NCI-H187 treated with DMSO at 0.1 percent for 48 hours (cell line): ENCODE measurements at regions not wholly inside any gene's neighbourhood (a gene's known extent, or its start where the extent isn't known, plus 50 kb on each side); places are given as distances from the start of the nearest gene placed in this dataset.

ENCODE experiments used
- DNase-seq: peaks from one replicate; lab custom pipeline; 2025; lab: John Stamatoyannopoulos, UW

DNA sequence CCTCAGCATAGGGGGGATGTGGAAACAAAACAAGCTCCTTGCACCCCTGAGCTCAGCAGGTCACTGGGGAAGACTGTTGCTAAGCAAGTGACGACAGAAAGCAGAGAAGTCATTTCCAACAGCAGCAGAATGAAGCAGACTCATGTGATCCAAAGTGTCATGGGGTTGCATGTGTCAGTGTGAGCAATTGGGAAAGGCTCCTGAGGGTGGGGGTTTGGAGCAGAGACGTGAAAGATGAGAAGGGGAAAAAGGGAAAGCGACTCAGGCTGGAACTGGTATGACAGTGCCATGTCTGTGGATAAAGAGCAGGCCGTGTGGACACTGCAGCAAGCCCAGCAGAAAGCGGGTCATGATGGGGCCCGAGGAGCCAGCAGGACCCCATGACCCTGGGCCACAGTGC is 363.9 kb downstream of the PREX1 start:
- DNase-seq, result no peak

DNA sequence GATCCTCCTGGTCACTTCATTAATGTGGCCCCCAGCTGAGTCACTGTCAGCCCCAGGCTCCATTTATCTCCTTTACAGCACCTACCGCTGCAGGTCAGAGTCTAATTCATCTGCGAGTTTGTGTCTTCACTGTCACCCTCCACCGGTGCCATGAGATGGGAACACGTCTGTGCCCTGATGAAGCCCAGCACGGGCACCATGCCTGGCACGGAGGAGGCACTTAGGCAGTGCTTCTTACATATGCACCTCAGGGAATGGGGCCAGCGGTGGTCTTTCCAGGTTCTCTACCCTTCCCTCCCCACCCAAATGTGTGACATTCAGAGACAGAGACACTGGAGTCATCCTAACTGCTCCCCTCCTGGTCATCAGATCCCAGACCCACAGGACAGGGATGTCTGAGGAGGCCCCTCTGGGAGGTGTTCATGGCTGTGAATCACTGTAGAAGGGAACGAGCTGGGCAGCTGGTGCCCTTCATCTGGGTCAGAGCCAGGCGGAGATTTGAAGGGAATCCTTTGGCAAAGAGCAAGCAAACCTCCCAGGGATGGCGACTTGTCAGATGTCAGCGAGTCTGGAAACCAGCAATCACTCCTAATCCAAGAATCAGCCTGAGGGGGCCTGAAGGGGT is 364.6 kb downstream of the PREX1 start:
- no peak for DNase-seq

DNA sequence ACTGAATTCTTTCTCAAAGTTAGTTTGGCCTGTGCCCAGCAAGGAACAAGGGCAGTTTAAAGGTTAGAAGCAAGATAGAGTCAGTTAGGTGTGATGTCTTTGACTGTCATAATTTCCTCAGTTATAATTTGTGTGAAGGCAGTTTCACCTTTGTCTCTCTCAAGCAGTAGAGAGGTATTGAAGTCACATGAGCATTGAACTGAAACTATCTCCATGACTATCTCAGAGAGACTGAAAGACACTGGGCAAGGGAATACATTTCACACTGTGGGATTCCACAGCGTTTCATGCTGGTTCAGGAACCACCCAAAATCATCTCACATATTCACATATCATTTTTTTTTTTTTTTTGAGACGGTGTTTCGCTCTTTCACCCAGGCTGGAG is 366.1 kb downstream of the PREX1 start:
- DNase-seq, result no peak

DNA sequence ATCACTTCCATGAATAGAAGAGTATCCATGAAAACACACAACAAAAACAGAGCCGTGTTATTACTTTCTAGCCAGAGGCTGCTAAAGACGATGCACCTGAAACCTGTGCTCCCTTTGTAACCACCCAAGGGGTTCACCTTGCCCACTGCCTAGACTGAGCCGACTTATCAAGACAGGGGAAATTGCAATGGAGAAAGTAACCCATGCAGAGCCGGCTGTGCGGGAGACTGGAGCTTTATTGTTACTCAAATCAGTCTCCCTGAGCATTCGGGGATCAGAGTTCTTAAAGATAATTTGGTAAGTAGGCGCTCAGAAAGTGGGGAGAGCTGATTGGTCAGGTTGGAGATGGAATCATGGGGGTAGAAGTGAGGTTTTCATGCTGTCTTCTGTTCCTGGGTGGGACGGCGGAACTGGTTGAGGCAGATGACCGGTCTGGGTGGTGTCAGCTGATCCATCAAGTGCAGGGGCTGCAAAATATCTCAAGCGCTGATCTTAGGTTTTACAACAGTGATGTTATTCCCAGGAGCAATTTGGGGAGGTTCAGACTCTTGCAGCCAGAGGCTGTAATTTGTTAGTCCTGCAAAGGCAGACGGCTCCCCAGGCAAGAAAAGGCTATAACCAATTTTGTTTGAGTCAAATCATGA is 366.6 kb downstream of the PREX1 start:
- DNase-seq, result no peak

DNA sequence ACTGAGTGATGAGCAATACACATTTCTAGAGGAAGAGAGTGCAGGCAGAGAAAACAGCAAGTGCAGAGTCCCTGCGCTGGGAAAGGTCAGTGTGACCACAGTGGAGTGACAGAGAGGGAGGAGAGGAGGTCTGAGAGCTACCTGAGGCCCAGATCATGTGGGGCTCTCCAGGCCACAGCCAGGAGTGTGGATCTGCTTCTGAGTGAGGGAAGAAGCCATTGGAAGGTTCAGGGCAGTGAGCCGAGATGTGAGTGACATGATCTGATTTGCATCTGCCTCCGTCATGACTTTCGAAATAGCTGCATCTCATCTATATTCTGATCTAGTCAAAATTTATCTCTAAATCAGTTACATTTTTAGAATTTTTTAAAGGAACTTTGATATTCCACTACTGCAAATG is 367.1 kb downstream of the PREX1 start:
- no peak for DNase-seq

DNA sequence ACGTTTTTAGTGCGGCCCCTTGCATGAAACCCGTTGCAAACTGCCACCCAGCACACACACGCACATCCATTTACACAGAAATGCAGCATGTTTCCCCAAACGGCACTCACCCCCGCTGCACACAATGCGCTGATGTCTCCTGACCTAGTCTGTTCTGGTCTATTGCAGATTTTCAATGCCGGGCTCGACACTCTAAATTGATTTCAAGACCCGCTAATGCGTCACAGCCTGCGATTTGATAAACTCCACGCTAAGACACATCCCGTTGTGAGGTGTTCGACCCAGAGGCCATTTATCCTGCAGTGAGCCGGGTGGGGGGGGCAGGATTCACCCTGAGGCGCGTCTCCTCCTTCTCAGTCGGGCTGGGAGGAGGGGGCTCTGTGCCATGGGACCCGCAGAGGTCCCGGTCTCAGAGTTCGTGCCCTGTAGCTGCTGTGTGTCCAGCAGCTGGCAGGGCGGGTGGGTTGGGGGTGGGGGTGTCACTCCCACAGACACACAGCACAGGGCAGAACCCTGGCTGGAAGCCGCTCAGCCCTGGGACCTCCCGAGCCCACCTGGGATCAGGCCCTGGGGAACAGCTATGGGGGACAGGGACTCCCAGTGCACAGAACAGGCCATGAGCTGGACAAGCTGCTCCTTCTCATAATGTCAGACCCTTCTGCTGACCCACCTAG is 367.9 kb downstream of the PREX1 start:
- no peak for DNase-seq

DNA sequence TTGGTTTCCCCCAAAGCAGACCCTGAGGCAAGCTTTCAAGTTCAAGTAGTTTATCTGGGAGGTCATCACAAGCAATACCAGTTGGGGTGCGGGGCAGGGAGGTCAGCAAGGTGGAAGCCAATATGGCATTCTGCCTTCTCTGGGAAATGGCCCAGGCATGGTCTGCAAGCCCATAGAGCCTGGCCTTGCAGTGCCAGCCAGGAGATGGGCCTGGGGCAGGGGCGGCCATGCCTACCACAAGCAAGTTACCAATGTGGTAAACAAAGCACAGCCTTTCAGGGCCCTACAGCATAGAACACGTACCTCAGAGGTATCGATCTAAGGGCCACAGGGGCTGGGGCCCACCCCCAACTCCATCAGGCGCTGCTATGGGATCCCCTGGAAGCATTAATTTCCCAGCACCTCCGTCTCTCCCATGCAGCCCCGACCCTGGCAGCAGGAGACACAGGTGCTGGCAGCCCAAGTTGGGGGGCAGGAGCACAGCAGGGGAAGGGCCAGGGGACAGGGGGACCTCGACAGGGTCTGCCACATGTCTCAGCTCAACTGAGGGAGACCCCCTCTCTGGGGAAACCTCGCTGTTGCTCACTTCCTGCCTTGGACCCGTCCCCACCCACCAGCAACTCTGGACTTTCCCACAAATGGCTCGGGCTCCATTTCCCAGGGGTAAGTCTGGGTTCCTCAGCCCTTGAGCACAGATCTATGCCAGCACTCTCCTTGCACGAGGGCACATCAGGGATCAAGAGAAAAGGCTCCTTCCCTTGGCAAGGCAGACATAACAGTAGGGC is 369.0 kb downstream of the PREX1 start:
- no peak for DNase-seq

DNA sequence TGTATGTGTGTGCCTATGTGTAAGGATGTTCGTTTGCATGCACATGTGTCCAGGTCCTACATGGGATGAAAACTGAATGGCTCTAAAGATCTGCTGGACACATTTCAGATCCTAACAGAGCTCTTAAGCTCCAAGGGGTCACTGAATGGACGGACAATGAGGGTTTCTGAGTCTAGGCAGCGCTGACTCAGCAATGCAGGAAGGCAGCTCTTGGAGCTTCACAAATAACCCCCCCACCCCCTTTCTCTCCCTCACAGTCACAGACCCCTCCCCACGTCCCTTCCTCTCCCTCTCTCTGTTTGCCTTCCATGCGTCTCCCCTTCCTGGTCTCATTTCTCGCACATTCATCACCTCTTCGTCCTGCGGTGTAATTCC is 369.8 kb downstream of the PREX1 start:
- DNase-seq, result no peak

DNA sequence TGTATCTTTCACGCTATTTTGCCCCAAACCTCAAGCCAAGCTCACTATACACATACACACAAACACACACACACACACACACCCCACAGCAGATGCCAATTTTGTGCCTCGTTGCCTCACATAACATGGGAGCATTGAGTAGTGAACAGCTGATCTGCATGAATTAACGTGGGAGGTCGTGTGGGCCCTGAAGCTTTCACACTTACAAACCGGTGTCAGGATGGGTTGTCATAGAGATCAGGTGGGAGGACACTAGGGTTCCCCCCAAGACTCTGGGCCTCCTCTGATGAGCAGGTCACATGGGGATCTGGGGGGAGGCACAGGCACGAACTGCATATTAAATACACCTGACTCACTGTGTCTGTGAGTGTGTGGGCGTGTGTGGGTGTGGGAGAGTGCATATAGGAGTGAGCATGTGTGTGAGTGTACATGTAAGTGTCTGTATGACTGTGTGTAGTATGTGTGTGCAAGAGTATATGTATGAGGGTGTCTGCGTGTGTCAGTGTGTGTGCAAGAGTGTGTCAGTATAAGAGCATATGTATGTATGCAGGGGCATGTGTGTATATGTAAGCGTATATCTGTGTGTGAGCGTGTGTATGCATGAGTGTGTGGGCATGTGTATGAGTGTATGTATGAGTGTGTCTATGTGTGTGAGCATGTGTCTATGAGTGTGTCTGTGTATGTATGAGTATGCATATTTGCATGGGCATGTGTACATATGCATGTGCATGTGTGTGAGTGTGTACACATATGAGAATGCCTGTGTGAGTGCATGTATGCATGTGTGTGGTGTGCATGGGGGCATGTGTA is 370.4 kb downstream of the PREX1 start:
- no peak for DNase-seq

DNA sequence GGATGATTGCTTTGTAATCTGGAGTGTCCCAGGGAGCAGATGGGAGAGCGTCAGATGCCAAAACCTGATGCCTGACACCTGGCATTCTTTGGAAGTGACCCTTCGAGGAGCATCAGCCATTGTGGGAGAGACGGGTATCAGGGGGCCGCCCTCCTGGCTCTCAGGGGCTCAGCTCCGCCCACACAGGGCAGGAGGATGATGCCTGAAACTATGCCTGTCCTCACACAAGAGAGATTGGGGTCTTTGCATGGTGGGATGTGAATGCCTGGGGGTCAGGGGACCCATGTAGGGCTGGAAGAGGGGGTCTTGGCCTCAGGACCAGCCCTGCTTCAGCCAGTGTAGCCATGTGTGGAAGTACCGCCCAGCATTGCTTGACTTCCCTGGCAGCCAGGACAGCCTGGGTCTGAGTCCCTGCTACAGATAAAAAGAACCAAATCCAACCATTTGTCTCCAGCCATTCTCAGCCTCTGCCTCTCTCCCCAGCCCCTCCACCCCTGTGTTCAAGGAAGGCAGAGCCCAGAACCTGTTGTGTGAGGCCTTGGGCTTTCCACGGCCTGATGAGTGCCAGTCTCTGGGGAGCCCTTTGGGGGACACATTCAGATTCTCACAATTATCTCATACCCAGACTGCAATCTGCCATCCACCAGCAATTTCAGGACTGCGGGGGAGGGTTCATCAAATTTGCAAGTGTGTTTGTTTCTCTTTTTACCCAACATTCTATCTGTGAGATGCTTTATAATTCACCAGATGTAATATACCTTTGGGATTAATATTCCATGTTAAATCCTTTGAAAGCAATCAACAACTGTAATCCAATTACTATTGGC is 371.2 kb downstream of the PREX1 start:
- DNase-seq, result no peak

DNA sequence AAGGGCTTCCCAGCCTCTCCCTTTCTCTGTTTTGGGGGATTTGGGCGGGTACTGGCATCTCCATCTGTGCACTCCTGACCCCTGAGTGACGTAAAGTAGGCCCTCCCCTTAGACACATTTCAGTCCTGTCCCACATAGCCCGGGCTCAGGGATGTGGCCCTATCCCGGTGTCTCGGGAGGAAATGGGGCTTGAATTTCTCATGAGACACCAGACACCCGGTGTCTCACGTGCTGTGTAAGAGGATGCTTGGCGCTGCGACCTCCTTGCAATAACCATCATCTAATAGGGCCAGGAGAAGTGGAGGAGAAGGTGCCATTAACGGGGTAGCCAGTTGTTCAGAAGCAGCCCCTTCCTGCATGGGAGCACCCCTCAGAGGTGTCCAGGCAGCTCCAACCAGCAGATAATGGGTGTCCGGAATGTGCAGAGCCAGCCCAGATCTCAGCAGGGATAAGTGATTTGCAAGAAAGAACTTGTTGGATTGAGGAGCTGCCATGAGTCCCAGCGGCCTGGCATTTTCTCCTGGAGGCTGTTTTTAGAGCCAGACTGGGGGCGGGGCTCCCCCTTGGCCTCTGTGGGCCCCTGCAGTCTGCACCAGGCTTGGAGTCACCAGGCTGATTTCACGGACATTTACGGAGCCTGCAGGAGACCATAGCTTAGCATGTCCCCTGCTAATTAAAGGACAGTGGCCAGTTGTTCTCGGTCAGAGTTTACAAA is 372.0 kb downstream of the PREX1 start:
- DNase-seq, result no peak

DNA sequence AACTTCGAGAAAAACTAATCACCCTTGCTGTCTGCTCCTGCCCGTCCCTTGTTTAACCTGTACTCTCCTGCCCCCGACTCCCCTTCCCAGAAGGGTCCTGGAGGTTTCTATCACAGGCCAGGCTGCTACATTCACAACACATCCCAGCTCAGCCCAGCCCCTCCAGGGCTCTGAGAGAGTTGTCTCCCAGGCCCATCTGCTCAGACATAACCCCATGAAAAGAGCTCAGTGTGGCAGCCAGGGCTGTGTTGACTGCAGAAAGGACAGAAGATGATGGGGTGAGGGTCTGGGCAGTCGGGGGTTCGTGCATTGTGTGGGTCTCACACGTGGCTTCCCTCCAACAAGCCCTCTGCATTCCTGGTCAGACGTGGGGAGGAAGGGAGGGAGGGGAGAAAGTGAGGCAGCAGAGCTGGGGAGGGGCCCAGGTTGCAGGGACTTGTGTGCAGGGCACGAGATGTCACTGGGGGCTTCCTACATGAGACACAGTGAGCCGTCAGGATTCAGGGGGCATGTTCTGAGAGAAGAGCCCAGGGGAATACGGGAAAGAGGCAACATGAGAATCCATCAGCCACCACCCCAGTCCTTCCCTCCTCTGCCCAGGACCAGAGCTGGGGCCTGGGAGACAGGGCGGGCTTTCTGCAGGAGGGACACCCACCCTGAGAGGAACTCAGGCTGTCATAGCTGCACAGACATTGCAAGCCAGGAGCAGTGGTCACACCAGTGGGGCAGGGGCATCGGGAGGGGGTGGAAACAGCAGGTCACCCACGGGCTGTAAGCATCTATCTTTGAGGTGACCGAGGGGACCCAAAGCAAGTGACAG is 372.9 kb downstream of the PREX1 start:
- DNase-seq, result no peak

DNA sequence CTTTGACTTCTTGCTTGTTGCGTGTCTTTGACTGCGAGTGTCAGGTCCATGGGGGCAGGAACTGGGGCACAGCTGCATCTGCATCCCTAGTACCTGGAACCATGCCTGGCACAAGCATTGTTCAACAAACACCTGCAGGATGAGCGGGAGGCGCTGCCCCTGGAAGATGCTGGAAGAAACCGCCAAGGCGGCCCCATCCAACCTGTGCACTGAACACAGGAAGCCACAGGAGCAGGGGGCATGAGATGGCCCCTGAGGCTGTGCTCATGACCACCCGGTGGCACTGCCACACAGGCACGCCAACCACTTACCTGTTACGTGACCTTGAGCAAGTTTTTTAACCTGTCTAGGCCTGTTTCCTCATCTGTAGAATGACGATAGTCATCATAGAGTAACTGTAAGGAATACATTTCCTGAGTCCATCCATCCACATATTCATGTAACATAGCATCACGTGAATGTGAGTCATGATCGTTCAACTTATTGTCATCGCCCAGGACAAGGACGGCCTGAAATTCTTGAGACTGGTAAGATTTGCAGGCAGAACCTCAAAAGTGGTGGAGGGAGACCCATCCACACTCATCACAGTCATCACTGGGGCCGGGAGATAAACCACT is 374.2 kb downstream of the PREX1 start:
- no peak for DNase-seq

DNA sequence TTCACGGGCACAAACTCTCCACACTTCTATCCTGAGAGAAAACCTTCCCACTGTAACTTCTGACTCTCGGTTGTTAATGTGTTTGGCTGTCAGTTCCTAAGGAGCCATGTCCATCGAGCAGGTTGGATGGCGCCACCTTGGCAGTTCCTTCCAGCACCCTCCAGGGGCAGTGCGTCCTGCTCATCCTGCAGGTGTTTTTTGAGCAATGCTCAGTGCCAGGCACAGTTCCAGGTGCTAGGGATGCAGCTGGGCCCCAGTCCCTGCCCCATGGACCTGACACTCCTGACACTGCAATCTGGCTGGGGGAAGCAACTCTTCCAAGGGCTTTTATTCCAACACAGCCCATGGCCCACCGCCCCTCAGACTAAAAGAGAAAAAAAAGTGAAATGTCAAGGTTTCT is 376.4 kb downstream of the PREX1 start:
- no peak for DNase-seq

DNA sequence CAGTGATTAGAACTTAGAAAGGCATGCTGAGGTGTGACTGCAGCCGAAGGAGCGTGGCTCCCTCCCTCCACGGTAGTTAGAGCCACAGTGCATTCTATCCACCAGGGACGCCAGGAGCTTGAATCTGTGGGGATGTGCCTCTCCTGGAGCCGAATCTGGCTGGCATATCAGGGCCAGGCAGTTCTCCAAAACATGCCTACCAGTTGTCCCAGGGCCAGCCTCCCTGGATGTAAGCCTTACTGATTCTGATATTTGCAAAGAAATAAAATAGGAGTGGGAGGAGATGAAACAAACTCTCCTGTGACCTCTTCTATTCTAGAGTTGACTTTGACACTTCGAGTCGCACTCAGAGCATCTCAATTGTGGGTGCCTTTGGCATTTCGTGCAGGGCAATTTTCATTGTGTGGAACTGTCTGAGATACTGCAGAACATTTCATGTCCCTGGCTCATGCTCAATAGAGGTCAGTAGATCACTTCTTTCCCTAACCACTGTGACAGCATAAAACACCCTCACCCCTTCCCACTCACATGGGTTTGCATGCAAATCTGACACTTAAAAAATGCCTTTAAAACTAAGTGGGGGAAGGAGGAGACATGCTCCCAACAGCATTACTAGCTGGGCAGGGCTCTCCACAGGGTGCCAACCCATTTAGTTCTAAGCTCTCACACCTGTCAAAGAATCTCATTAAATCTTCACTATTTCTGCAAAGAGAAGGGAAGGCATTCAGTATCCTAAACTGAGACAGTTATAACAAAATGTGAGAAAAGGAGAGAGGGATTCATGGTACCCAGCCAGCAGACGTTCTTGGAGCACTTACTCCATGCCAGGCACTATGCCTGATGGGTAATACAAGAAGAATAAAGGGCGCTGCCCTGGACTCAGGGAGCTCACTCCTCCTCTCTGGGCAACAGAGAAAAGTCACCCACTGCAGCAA is 378.9 kb downstream of the PREX1 start:
- DNase-seq, result peak; percentile 28

DNA sequence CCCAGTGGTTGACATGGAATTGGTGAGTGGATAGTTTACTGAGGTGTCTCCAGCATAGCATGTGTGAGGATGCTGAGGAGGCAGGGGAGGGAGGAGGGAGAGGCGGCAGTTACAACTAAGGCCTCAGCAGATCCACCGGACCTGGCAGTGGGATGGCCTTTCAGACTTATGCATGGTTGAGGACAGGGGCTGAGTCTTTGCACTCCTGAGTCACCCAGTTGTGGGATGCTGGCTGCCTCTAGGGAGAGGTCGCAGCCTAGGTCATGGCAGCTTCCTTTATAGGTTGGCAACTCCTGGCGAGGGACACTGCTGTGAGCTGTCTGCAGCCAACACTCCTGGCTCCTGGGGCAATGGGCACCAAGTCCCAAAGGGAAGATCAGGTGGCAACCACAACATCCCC is 380.3 kb downstream of the PREX1 start:
- DNase-seq, result no peak

DNA sequence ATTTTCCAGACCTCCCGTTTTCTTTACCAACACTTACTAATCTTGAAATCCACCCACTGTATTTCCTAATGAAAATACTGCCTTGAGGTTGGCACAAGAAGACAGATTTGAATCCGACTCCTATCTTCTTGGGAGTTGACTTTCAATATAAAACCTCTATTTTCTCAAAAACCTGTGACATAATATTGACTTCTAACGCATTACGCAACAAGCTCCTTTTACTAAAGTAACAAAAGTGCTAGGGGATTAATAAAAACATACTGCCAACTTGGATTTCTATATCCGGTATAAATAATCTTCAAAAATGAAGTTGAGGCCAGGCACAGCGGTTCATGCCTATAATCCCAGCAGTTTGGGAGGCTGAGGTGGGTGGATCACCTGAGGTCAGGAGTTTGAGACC is 382.0 kb downstream of the PREX1 start:
- DNase-seq, result no peak

DNA sequence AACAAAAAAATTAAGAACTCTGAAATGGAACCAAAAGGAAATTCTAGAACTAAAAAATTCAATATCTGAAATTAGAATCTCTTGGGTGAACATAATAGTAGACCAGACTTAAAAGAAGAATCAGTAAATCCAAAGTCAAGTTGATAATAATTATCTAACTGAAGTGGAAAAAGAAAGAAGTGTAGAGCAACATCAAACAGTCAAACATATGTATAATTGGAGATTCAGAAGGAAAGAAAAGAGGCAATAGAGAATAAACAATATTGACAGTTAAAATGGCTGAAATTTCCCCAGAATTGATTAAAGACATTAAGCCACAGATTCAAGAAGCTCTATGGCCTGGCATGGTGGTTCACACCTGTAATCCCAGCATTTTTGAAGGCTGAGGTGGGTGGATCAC is 383.6 kb downstream of the PREX1 start:
- DNase-seq, result no peak
